Ascending aorta (tissue), 2 donors: ENCODE measurements at regions not wholly inside any gene's neighbourhood (a gene's known extent, or its start where the extent isn't known, plus 50 kb on each side); places are given as distances from the start of the nearest gene placed in this dataset.
A peak's percentile ranks its signal among the peaks of the same experiment; 100 is the strongest.

Experiments used
- DNase-seq, 2 donors: peaks; one replicate each; pipeline ENCODE4 v3.0.0-alpha.2; 2019; ENCODE audit warnings: low spot score in 2 of 2
- H3K27ac ChIP-seq, 2 donors: fragments of 200-600 bp; sonication (generic); one replicate each; pipeline ENCODE4 v1.5.1; 2016 to 2017; ENCODE audit warnings: mild to moderate bottlenecking in 1 of 2
- H3K27me3 ChIP-seq: fragments of 200-600 bp; sonication (generic); one replicate; pipeline ENCODE4 v1.5.1; 2017
- H3K36me3 ChIP-seq, 2 donors: fragments of 200-600 bp; sonication (generic); one replicate each; pipeline ENCODE4 v1.5.1; 2016
- H3K4me1 ChIP-seq, 2 donors: fragments of 200-600 bp; sonication (generic); one replicate each; pipeline ENCODE4 v1.5.1; 2016 to 2017; ENCODE audit warnings: mild to moderate bottlenecking in 1 of 2
- H3K4me3 ChIP-seq, 2 donors: fragments of 200-600 bp; sonication (generic); one replicate each; pipeline ENCODE4 v1.5.1; 2016 to 2017; ENCODE audit warnings: mild to moderate bottlenecking in 1 of 2
- H3K9me3 ChIP-seq, 2 donors: fragments of 200-600 bp; sonication (generic); one replicate each; pipeline ENCODE4 v1.5.1; 2016
- intact Hi-C: fragments of 100-400 bp; cut with DNase I; formaldehyde crosslinking; loops from one replicate; pipeline ENCODE4 v1.15.1; 2023
- TF ChIP-seq, protein P1 (sequence below), 3 experiments: fragments of 200-600 bp in 2 of 3; fragments of 450-650 bp in 1 of 3; sonication (generic) in 2 of 3; IDR thresholded peaks; one replicate each; pipeline ENCODE4 v1.5.1; 2016 to 2019; ENCODE audit warnings: antibody characterized with exemption in 3 of 3, mild to moderate bottlenecking in 1 of 3, moderate library complexity in 1 of 3

DNA sequence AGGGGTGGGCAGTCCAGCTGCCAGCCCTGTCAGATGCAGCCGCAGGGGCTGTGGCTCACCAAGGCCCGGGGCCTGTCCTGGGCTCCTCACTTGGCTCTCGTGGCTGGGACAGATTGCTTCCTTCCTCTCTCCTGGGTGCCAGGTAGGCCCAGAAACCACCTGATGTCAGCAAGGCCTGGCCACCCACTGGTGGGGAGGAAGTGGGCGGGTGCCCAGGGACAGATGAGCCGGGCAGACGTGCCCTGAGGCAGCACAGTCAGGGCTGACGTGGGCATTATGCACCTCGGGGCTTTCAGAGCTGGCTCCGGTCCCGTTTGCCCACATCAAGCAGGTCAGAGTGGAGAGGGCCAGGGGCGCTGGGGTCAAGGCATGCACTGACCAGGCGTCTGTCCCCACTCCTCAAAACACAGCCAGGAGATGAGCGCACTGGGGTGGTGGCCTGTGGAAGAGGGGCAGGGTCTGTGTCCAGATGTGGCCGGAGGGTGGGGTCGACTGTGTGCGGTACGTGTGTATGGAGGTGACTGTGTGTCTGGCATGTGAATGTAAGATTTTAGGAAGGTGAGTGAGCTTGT is 133.2 kb upstream of the PTPN1 start:
- Histone ChIP-seq H3K4me1 (peaks cover 8 to 31% of the 10 kb centered on the region in 2 donors), H3K9me3 (no peaks in the 10 kb centered on the region)
- intact Hi-C loops = no loop called here

DNA sequence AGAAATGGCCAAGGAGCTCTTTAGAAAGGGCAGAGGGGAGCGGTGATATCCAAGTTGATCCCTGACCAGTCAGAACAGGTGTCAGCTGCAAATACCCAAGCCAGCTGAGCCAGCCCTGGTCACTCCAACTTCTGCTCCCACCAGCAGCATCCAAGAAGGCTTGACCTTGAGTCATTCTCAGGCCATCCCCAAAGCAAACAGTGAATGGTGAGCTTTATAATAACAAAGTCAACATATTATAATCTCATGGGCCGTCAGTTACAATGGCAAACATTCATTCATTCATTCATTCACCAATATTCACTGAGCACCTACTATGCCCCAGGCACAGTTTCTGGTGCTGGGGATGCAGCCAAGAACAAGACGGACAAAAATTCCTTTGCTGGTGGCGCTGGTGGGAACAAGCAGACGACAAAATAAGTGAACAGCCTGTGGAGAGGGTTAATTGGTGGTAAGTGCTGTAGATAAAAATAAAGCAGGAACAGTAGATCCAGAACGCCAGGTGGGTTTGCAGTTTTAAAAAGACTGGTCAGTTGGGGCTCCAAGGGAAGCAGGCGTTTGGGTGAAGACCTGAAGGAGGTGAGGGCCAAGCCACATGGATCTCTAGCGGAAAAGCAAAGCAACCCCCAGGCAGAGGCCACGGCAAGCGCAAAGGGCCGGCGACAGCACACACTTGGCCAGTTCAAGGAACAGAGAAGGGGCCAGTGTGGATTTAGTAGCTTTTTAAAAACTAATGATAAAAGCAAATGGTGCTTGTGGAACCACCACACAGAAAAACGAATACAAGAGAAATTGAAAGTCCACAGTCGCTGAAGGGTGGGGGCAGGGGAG is 131.8 kb upstream of the PTPN1 start:
- H3K4me3 ChIP-seq = peak overlapping the region in 1 of 2 donors; percentile 36
- TF ChIP-seq, protein P1, sequence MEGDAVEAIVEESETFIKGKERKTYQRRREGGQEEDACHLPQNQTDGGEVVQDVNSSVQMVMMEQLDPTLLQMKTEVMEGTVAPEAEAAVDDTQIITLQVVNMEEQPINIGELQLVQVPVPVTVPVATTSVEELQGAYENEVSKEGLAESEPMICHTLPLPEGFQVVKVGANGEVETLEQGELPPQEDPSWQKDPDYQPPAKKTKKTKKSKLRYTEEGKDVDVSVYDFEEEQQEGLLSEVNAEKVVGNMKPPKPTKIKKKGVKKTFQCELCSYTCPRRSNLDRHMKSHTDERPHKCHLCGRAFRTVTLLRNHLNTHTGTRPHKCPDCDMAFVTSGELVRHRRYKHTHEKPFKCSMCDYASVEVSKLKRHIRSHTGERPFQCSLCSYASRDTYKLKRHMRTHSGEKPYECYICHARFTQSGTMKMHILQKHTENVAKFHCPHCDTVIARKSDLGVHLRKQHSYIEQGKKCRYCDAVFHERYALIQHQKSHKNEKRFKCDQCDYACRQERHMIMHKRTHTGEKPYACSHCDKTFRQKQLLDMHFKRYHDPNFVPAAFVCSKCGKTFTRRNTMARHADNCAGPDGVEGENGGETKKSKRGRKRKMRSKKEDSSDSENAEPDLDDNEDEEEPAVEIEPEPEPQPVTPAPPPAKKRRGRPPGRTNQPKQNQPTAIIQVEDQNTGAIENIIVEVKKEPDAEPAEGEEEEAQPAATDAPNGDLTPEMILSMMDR (IDR thresholded peaks at IDR 0.05) = no peak
- intact Hi-C loops = loop anchor here (2.0 kb wide), 2 partner anchors 58 to 66 kb away; no protein-coding TSS in a partner anchor
- DNase-seq = no peak
- no peaks in the 10 kb centered on the region for H3K9me3 ChIP-seq
- H3K27ac ChIP-seq = peak overlapping the region; percentile 65 to 81
- H3K27me3 ChIP-seq = no peaks in the 10 kb centered on the region
- H3K4me1 ChIP-seq = peaks cover 8 to 31% of the 10 kb centered on the region in 2 donors
- H3K36me3 ChIP-seq = no peaks in the 10 kb centered on the region

More for the DNA sequence above, 133.2 kb upstream of the PTPN1 start:
- TF ChIP-seq, protein P1 (IDR thresholded peaks at IDR 0.05) = no peak
- Histone ChIP-seq H3K4me3 (no peak overlapping the region), H3K27ac (no peak overlapping the region), H3K27me3 (no peaks in the 10 kb centered on the region), H3K36me3 (no peaks in the 10 kb centered on the region)
- DNase-seq = no peak

DNA sequence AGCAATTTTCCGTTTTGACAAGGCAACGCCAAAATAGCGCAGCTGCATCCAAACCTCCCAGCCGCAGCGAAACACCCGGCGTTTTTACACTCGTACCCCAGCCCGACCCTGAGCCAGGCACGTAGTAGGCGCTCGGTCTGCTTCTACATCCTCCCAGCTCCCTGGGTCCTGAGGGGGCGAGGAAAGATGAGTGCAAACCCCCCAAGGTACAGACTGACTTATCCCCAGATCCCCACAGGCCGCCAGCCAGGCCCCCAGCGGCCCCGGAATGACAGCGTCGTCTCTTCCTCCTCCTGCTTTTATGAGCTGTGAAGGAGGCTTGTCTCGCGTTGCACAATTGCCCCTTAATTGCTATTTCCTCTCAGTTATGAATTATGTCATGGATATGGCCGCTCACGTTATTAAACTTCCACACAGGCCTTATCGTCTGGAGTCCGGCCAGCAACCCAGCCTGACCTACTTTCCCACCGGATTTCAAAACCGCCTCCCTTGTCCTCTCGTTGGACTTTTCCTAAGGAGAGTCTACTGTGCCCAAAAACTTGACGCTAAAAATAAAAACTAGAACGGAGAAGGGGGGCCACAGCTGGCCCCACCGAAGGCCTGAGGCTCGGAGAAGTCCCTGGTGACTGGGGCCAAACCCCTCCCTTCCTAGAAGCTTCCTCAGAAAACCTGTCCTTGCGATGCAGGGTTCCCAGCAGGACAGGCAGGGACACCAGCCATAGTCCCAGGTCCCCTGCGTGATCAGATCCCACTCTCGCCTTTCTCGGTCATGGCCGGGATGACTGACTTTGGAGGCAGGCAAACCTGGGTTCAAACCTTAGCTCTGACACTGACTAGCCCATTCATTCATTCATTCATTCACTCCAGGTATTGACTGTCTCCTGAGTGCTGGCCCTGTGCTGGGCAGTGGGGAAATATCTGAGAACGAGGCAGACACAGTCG is 130.9 kb upstream of the PTPN1 start:
- Histone ChIP-seq H3K27ac (peak overlapping the region; percentile 65 to 81), H3K9me3 (no peaks in the 10 kb centered on the region), H3K4me3 (peak overlapping the region in 1 of 2 donors; percentile 36), H3K36me3 (no peaks in the 10 kb centered on the region), H3K4me1 (peaks cover 8 to 37% of the 10 kb centered on the region in 2 donors), H3K27me3 (no peaks in the 10 kb centered on the region)
- DNase-seq = peak; percentile 78 to 97
- intact Hi-C loops = loop anchor here (1.0 to 2.0 kb wide), 3 partner anchors 59 to 80 kb away; no protein-coding TSS in a partner anchor
- TF ChIP-seq, protein P1 (IDR thresholded peaks at IDR 0.05) = no peak

DNA sequence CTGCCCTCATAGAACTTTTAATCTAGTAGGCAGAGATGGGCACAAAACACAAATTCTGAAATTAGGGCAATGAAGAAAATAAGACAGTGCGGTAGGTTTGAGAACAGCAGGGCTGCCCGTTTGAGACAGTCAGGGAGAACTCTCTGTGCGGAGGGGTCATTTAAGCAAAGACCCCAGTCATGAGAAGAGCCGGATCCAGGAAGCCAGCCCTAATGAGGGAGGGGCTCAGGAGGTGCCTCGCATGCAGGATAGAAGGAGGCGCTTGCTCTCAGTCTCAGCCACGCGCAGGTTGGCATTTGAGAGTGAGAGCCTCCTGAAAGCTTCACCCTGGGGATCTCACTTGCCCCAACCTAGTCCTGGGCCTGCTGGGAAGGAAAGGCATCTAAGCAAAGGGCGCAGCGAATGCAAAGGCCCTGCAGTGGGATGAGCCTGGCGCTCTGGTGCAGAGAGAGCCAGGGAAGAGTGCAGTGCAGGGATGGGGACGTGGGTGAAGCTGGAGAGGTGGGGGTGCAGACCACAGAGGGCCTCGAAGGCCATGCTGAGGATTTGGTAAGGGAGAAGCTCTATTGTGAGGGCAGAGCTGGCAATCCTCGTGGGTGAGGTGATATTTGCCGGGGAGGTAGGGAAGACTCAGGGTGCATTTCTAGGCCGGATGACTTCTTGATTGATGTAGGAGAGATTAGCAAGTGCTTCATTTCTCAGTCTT is 130.0 kb upstream of the PTPN1 start:
- Histone ChIP-seq H3K4me1 (peaks cover 8 to 37% of the 10 kb centered on the region in 2 donors), H3K27me3 (no peaks in the 10 kb centered on the region), H3K27ac (peak overlapping the region; percentile 65 to 81), H3K9me3 (no peaks in the 10 kb centered on the region), H3K36me3 (no peaks in the 10 kb centered on the region), H3K4me3 (no peak overlapping the region)
- intact Hi-C loops = loop anchor here (1.0 to 2.0 kb wide), 4 partner anchors 59 to 189 kb away; partner anchors contain the start of gene CEBPB
- no peak for DNase-seq
- TF ChIP-seq, protein P1 (IDR thresholded peaks at IDR 0.05) = no peak

DNA sequence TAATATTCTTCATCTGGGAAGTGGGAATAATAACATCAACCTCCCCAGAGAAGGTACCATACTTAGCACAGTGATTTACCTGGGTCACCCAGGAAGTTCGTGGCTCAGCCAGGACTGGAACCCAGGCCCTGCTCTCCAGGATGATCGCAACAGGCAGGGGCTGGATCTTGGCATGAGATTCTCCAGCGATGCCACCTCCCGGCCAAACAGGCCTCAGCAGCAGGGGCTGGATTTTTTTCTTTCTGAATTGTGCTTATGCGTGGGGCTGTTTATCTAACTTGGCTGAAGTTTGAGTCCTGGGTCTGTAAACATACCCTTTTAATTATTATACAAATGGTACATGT is 129.5 kb upstream of the PTPN1 start:
- H3K27me3 ChIP-seq = no peaks in the 10 kb centered on the region
- H3K4me3 ChIP-seq = no peak overlapping the region
- TF ChIP-seq, protein P1 (IDR thresholded peaks at IDR 0.05) = peak; percentile 18 to 57 (median 30)
- no peaks in the 10 kb centered on the region for H3K36me3 ChIP-seq
- intact Hi-C loops = loop anchor here (2.0 kb wide), 1 partner anchor 190 kb away; the partner anchor contains the start of gene CEBPB
- H3K27ac ChIP-seq = peak overlapping the region; percentile 16 to 81
- DNase-seq = no peak
- H3K9me3 ChIP-seq = no peaks in the 10 kb centered on the region
- H3K4me1 ChIP-seq = peaks cover 8 to 37% of the 10 kb centered on the region in 2 donors
